Right hindlimb (tissue), 1 donor: ENCODE measurements at regions not wholly inside any gene's neighbourhood (a gene's known extent, or its start where the extent isn't known, plus 50 kb on each side); places are given as distances from the start of the nearest gene placed in this dataset.

Source experiments
- DNase-seq: peaks from one replicate; pipeline ENCODE4 v3.0.0-alpha.2; 2018

GRCh38 chr9:1337169-1337568 lies 287.0 kb downstream of the DMRT2 start:
- DNase-seq = no peak

- DNase-seq = no peak
Measured at GRCh38 chr9:1340390-1340789, 290.2 kb downstream of the DMRT2 start.

- no peak for DNase-seq
Measured at GRCh38 chr9:1353291-1353690, 303.1 kb downstream of the DMRT2 start.

- DNase-seq = no peak
Measured at GRCh38 chr9:1354086-1354485, 303.9 kb downstream of the DMRT2 start.

- DNase-seq = no peak
Measured at GRCh38 chr9:1354606-1355005, 304.4 kb downstream of the DMRT2 start.

GRCh38 chr9:1355656-1356055 lies 305.5 kb downstream of the DMRT2 start:
- DNase-seq = no peak

GRCh38 chr9:1362845-1363244 lies 312.7 kb downstream of the DMRT2 start:
- DNase-seq = no peak

- no peak for DNase-seq
Measured at GRCh38 chr9:1366276-1366675, 316.1 kb downstream of the DMRT2 start.

- no peak for DNase-seq
Measured at GRCh38 chr9:1369297-1369696, 319.1 kb downstream of the DMRT2 start.

GRCh38 chr9:1373445-1373844 lies 323.3 kb downstream of the DMRT2 start:
- DNase-seq = no peak

GRCh38 chr9:1383899-1384455 lies 333.8 kb downstream of the DMRT2 start:
- peak; percentile 24 for DNase-seq

- DNase-seq = no peak
Measured at GRCh38 chr9:1384816-1385215, 334.7 kb downstream of the DMRT2 start.

GRCh38 chr9:1386420-1386819 lies 336.3 kb downstream of the DMRT2 start:
- DNase-seq = peak; percentile 20

GRCh38 chr9:1388216-1388615 lies 338.1 kb downstream of the DMRT2 start:
- DNase-seq = no peak

GRCh38 chr9:1400983-1401382 lies 350.8 kb downstream of the DMRT2 start:
- peak; percentile 32 for DNase-seq

- no peak for DNase-seq
Measured at GRCh38 chr9:1404940-1405339, 354.8 kb downstream of the DMRT2 start.

- no peak for DNase-seq
Measured at GRCh38 chr9:1411826-1412225, 361.7 kb downstream of the DMRT2 start.

- peak; percentile 68 for DNase-seq
Measured at GRCh38 chr9:1414711-1415131, 364.6 kb downstream of the DMRT2 start.

GRCh38 chr9:1415146-1415545 lies 365.0 kb downstream of the DMRT2 start:
- DNase-seq = peak; percentile 39

GRCh38 chr9:1416261-1416660 lies 366.1 kb downstream of the DMRT2 start:
- DNase-seq = no peak

GRCh38 chr9:1421436-1421835 lies 371.3 kb downstream of the DMRT2 start:
- DNase-seq = no peak

- peak; percentile 51 for DNase-seq
Measured at GRCh38 chr9:1427875-1428274, 377.7 kb downstream of the DMRT2 start.

GRCh38 chr9:1429297-1429696 lies 379.1 kb downstream of the DMRT2 start:
- peak; percentile 69 for DNase-seq

GRCh38 chr9:1431461-1431860 lies 381.3 kb downstream of the DMRT2 start:
- DNase-seq = no peak

GRCh38 chr9:1434052-1434767 lies 384.1 kb downstream of the DMRT2 start:
- peak; percentile 37 for DNase-seq
